GM12873 (cell line): ENCODE measurements at regions not wholly inside any gene's neighbourhood (a gene's known extent, or its start where the extent isn't known, plus 50 kb on each side); places are given as distances from the start of the nearest gene placed in this dataset.

Experiments used
- TF ChIP-seq, protein P1 (sequence below): IDR thresholded peaks from 2 replicates; pipeline ENCODE4 v1.5.1; 2012; ENCODE audit warnings: low read depth, mild to moderate bottlenecking, moderate library complexity, low read length, control low read depth; ENCODE audit not compliant: insufficient read depth; ENCODE audit errors: missing control alignments

- TF ChIP-seq, protein P1, sequence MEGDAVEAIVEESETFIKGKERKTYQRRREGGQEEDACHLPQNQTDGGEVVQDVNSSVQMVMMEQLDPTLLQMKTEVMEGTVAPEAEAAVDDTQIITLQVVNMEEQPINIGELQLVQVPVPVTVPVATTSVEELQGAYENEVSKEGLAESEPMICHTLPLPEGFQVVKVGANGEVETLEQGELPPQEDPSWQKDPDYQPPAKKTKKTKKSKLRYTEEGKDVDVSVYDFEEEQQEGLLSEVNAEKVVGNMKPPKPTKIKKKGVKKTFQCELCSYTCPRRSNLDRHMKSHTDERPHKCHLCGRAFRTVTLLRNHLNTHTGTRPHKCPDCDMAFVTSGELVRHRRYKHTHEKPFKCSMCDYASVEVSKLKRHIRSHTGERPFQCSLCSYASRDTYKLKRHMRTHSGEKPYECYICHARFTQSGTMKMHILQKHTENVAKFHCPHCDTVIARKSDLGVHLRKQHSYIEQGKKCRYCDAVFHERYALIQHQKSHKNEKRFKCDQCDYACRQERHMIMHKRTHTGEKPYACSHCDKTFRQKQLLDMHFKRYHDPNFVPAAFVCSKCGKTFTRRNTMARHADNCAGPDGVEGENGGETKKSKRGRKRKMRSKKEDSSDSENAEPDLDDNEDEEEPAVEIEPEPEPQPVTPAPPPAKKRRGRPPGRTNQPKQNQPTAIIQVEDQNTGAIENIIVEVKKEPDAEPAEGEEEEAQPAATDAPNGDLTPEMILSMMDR, result no peak
These were observed 79.0 kb upstream of the PRKD1 start for GRCh38 chr14:30006695-30007094.

DNA sequence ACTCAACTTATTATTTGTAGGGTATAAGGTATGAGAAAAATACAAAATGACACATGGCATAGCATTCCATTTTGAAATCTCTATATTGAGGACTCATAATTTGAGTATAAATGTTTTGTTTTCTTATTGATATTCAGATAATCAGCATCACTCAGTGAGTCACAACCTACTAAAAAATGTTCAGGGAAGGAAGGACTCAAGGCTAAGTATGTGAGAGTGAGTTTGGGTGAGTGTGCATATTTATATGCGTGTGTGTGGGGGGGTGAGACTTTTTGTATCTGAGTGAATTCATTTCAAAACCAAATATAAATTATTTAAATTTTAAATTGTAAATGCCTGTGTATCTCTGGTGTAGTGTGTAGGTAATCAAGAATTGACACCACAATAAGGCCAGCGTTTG, 87.8 kb upstream of the PRKD1 start:
- TF ChIP-seq, protein P1, result no peak

DNA sequence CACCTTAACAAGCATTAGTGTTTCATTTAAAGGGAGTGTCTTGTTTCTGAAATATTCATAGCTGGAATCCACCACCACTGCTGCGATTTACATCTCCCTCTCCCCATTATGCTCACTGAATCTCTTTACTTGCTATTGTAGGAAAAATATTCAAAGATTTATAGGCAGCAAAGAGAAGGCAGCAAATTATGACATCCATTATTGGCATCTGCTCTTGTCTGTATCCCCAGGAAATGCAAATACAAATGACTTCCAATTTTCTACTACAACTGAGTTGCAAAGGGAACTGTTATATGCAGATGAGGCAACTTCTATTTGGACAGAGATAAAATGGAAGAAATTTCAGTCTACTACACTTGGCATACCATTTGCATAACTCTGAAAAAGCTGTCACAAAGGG, 88.4 kb upstream of the PRKD1 start:
- TF ChIP-seq, protein P1, result no peak

- TF ChIP-seq, protein P1, result no peak
These were observed 89.8 kb upstream of the PRKD1 start for GRCh38 chr14:30017370-30017993.

GRCh38 chr14:30020271-30020670, 92.6 kb upstream of the PRKD1 start:
- TF ChIP-seq, protein P1, result no peak

DNA sequence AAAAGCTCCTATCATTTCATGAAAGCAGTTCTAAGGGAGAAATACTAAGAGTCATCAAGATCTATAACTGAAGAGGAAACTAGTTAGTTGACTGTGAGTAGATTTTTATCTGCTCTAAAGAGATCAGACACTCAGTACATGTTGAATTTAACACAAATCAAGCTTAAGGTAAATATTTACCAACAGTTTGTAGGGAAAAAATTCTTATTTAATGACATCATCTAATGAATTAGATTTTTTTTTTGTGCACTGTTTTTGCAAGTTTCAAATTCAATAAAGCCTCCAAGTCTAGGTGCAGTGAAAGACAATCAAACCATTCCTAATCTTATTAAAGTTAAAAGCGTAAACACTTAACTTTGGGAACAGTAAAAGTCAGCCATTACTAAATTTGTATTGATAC, 93.0 kb upstream of the PRKD1 start:
- TF ChIP-seq, protein P1, result no peak

GRCh38 chr14:30034152-30034551, 106.5 kb upstream of the PRKD1 start:
- TF ChIP-seq, protein P1, result no peak
